Panc1 (cell line): ENCODE measurements at regions not wholly inside any gene's neighbourhood (a gene's known extent, or its start where the extent isn't known, plus 50 kb on each side); places are given as distances from the start of the nearest gene placed in this dataset.

Experiments used
- POLR2AphosphoS5 ChIP-seq: IDR thresholded peaks from 2 replicates; pipeline ENCODE4 v1.6.1; 2012; ENCODE audit warnings: mild to moderate bottlenecking, low read depth, low read length, moderate library complexity
- TF ChIP-seq, protein P1 (sequence below): fragments of 450-650 bp; IDR thresholded peaks from 2 replicates; pipeline ENCODE4 v1.5.1; 2017; ENCODE audit warnings: mild to moderate bottlenecking
- TF ChIP-seq, protein P2 (sequence below), 2 experiments: IDR thresholded peaks; 2 replicates each; pipeline ENCODE4 v1.6.1; 2011 to 2012; ENCODE audit warnings: low read depth in 2 of 2, control low read depth in 1 of 2, low read length in 1 of 2, mild to moderate bottlenecking in 1 of 2, moderate library complexity in 1 of 2; ENCODE audit not compliant: insufficient read depth in 1 of 2

DNA sequence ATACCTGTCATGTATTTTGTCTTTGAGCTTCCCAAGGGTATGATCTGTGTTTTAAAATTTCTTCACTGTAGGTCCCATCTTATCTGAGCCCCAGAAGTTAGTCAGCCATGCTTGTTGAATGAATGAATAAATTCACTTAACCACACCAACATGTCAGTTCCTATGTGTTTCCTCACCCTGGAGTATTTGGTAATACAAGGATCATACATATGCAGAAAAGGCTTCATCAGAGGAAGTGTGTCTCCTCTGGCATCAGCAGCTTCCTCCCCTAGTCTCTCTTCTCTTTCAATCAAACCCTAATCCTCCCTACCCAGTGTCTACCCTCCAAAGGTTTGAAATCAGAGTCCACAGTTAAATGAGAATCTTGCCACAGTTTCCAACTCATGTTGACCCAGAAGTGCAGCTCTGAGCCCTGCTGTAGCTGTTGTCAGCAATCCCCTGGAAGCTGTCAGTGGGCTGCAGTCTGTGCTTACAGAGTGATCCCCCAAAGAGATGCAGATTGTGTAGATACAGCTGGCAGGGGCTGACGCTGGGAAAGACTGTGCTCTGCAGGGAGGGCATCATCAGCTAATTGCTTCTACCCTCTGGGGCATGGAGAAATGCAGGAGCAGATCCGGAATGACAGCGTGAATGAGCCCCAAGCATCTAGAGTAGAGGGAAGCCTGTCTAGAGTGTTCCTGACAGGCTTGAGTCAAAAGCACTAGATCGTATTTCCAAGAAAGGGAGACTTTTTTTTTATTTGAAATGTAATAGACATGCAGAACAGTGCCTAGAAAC, 105.0 kb upstream of the WDR11 start:
- TF ChIP-seq, protein P1, sequence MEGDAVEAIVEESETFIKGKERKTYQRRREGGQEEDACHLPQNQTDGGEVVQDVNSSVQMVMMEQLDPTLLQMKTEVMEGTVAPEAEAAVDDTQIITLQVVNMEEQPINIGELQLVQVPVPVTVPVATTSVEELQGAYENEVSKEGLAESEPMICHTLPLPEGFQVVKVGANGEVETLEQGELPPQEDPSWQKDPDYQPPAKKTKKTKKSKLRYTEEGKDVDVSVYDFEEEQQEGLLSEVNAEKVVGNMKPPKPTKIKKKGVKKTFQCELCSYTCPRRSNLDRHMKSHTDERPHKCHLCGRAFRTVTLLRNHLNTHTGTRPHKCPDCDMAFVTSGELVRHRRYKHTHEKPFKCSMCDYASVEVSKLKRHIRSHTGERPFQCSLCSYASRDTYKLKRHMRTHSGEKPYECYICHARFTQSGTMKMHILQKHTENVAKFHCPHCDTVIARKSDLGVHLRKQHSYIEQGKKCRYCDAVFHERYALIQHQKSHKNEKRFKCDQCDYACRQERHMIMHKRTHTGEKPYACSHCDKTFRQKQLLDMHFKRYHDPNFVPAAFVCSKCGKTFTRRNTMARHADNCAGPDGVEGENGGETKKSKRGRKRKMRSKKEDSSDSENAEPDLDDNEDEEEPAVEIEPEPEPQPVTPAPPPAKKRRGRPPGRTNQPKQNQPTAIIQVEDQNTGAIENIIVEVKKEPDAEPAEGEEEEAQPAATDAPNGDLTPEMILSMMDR = no peak
- TF ChIP-seq, protein P2, sequence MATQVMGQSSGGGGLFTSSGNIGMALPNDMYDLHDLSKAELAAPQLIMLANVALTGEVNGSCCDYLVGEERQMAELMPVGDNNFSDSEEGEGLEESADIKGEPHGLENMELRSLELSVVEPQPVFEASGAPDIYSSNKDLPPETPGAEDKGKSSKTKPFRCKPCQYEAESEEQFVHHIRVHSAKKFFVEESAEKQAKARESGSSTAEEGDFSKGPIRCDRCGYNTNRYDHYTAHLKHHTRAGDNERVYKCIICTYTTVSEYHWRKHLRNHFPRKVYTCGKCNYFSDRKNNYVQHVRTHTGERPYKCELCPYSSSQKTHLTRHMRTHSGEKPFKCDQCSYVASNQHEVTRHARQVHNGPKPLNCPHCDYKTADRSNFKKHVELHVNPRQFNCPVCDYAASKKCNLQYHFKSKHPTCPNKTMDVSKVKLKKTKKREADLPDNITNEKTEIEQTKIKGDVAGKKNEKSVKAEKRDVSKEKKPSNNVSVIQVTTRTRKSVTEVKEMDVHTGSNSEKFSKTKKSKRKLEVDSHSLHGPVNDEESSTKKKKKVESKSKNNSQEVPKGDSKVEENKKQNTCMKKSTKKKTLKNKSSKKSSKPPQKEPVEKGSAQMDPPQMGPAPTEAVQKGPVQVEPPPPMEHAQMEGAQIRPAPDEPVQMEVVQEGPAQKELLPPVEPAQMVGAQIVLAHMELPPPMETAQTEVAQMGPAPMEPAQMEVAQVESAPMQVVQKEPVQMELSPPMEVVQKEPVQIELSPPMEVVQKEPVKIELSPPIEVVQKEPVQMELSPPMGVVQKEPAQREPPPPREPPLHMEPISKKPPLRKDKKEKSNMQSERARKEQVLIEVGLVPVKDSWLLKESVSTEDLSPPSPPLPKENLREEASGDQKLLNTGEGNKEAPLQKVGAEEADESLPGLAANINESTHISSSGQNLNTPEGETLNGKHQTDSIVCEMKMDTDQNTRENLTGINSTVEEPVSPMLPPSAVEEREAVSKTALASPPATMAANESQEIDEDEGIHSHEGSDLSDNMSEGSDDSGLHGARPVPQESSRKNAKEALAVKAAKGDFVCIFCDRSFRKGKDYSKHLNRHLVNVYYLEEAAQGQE (IDR thresholded peaks at IDR 0.05; ENCODE audit: insufficient read depth in 1 of 2, low read depth in 2 of 2, low read length in 1 of 2) = no peak
- no peak for TF ChIP-seq POLR2AphosphoS5
